NCI-H2029 treated with DMSO at 0.1 percent for 48 hours (cell line): ENCODE measurements at regions not wholly inside any gene's neighbourhood (a gene's known extent, or its start where the extent isn't known, plus 50 kb on each side); places are given as distances from the start of the nearest gene placed in this dataset.
"Not testable (repeated sequence)": the region's sequence is repeated elsewhere in the genome, so short reads cannot be mapped to it uniquely, and the experiment has no call there.

ENCODE experiments used
- DNase-seq: peaks from one replicate; lab custom pipeline; 2025; lab: John Stamatoyannopoulos, UW

DNA sequence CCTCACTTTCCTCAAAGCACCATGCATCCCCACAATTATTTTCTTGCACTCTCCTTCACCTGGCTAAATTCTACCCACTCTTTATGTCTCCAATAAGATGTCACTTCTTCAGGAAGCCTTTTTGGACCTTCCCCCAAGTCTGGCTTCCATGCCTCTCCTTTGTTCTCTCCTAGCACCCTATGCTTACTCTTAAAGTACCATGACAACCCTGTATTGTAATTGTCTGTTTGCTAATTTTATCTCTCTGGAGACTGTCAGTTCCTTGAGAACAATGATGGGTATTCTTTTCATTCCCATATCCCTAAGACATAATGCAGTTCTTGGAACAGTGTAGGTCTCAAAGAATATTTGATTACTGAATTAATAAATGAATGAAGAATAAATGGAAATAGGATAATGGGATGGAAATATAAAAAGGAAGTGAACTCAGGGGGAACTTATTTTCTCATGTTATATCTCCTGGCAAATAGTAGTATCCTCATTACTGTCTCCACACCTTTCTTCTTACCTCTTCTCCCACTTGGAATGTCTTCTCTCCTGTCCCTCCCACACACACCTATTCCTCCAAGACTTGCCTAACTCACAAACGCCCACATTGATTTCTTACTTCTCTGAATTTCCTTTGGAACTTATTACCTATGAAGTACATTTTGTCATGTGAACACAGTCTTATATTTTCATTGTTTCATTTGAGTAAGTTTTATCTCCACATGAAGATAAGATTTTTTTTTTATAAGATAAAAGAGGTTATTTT is 499.1 kb downstream of the NFIB start:
- DNase-seq, result no peak

DNA sequence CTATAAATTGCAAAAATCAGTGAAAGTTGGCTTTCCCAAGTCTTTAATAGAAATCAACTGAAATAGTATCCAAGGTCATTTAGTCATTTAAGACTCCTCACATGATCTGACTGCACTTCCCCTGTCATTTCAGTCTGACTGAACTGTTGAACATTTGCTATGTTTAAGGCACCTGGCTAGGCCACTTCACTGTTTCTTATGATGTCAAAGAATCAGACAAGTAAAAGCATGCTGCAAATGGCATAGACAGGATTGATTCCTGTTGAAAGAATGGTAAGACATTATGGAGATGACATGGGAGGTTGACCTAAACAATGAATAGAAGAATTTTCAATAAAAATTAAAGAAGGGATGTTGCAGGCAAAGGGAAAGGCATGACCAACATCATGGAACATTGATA is 502.1 kb downstream of the NFIB start:
- no peak for DNase-seq

DNA sequence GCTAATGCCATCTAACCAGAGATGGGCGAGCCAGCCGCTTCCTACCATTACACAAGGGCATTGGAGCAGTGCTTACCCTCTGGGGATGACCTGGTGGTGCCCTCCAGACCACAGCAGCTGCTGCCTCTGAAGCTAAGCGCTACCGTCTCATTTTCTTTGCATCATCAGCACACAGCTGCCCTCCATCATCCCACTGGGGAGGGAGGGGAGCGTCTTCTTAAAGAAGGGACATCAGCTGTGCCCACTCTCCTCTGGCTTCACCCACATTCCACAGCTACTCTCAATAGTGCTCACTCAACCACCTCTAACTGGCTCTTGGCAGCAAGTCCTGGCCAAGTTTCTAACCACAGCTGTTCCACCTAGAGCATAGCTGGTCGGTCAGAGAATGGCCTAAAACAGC is 503.4 kb downstream of the NFIB start:
- no peak for DNase-seq

DNA sequence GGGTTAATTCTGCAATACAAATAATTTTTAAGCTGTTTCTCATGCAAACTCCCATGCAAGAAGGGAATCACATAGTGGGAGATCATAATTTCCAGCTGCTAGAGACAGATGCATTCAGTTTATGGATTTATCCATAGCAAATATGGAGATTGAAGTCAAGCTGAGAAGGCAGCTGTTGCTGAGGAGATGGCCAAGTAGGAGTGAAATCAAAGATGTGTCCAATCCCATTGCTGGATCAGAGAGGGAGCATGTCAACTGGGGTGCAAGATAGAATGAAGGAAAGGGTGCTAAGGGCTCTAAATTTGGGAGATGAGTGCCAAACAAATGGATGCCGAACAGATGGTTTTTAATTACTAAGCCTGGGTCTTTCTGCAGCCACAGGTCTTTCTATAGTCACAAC is 504.5 kb downstream of the NFIB start:
- no peak for DNase-seq

DNA sequence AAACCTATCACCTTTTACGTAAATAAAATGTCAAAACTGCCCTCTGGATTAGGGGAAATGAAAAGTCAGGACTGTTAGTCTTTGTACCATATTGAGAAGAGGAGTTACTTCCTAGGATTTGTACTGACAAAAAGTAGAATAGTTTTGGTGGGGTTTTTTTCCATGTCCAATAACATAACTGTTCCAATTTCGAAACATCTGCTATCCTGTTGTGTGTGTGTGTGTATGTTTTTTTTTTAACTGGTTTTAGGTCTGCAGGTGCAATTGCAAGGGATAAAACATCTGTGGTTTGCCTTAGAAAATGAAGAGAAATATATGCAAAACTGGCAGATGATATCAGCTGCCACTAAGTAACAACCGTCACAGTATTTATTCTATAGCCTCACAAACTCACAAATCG is 506.8 kb downstream of the NFIB start:
- no peak for DNase-seq

DNA sequence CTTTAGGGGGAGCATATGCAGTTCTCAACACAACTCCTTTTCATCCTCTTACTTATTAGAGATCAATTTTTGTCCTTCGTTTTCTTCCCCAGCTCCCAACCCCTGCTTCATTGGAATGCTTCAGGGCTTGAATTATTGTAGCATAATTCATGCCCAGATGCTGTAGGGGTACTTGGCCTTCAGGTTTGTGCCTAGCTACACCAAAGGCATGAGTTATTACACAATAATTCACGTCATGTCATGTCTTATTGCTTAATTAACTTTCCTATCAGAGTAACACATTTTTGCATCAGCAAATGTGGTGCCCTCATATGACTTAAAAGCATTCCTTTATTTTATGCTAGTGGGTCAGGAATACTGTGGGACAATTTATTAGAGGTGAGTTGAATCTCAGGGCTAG is 507.2 kb downstream of the NFIB start:
- DNase-seq, result no peak

DNA sequence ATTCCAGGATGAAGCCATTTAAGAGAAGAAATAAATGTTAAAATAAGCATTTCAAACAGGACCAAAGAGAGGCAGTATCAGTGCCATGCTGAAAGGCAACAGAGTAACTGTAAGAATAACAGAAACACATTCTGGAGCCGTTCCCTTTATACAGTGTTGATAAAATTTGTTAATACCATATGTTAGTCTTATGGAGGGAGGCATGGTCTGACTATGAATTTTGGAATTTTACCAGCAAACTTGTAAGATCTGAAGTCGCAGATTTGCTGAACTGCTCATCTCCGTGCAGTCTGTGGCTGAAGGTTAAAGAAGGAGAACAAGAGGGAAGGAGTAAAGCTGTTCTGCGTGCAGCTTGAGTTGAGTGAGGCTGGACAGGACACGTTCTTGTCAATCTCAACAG is 508.4 kb downstream of the NFIB start:
- no peak for DNase-seq

DNA sequence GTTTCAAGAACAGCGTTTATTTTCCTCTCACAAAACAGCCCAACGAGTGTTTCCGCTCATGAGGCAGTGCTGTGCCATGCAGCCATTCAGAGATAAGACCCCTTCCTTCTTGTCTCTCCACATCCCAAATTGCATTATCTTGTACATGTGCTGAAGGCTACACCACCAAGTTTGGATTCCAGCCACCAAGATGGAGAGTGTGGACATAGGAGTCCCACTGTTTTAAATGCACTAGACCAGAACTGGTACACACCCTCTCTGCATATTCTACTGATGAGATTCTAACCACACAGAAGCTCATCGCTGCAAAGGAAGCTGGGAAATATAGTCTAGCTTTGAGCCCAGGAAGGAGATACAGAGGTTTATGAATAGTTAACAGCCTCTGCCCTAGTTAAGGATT is 509.4 kb downstream of the NFIB start:
- no peak for DNase-seq

DNA sequence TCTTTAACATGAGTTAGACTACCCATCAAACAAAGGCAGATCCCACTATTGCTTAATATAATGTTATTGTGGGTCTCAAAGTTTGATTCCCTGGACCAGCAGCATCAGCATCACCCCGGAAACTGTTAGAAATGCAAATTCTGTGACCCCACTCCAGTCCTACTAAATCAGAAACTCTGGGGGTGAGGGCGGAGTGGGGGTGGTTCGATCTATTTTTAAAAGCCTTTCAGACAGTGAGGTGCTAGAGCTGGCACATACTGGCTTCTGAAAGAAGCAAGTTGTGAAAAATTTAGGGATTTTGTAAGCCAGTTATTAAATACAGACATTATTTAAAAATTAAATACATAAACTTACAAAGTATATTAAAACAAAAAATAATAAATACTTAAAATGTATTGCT is 513.2 kb downstream of the NFIB start:
- DNase-seq, result no peak

DNA sequence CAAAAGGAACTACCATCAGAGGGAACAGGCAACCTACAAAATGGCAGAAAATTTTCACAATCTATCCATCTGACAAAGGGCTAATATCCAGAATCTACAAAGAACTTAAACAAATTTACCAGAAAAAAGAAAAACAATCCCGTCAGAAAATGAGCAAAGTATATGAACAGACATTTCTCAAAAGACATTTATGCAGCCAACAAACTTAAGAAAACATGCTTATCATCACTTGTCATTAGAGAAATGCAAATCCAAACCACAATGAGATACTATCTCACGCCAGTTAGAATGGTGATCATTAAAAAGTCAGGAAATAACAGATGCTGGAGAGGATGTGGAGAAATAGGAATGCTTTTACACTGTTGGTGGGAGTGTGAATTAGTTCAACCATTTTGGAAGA is 516.2 kb downstream of the NFIB start:
- not testable (repeated sequence) for DNase-seq

DNA sequence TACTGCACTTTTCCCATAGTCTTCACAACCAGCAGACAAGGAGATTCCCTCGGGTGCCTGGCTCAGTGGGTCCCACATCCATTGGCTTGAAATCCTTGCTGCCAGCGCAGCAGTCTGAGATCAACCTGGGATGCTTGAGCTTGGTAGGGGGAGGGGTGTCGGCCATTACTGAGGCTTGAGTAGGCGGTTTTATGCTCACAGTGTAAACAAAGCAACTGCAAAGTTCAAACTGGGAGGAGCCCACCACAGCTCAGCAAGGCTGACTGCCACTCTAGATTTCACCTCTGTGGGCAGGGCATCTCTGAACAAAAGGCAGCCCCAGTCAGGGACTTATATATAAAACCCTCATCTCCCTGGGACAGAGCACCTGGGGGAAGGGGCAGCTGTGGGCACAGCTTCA is 512.3 kb upstream of the MPDZ start:
- DNase-seq, result no peak

DNA sequence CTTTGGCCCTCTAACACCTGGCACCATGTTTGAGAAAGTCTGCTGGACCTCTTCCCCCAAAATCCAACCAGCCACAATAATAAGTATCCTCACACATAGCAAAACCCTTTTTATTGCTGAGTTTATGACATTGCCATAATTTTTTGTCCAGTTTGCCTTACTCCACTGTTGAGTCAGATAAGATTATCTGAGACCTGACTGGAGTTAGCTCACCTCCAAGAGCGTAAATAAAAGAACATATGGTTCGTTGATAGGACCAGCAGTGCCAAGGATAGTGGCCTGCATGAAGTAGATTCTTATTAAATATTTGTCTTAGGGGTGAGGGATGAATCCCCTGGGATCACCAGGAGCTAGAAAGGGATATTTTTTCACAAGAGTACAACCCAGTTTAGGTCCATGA is 510.6 kb upstream of the MPDZ start:
- DNase-seq, result no peak

DNA sequence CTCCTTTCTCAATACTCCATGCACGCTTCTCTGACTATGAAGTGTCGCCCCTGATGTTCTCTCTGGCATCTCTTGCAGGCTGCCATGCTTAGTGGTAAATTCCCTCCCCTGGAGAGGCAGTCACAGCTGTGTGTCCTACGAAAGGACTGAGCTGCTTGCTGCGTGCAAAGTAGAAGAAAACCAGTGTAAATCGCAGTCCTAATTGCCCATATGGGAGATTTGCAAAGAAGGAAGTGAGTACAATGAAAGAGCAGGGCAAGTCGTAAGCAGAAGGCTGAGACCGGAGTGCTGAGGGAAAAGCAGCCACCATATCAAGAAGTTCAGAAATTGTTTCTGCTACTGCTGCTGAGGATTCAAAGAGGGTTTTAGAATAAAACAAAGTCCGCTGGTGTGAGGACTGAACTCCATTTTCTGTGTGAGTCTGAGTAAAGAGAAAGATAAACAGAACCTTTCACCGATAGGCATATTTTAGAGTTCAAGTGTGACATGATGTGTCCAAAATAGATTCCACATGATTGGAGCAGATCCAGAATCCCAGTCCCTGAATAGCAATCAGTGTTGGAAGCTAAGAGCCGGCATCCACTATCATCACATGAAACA is 507.8 kb upstream of the MPDZ start:
- no peak for DNase-seq

DNA sequence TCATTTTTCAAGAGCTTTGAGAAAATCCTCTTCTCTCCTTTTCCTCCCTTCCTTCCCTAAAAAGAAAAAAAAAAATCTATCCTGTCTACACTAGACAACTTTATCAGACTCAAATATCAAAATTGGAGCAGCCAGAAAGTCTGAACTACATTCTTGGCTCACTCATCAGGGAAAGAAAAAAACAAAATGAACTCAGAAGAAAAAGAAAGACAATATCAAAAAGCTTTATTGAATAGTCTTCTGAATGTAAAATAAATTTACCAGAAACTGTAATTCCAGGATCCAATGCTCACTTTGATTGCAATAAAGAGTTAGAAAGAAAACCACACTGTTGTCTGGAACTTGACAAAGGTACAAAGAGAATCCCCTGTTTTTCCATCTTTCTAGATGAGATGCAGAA is 507.2 kb upstream of the MPDZ start:
- DNase-seq, result no peak

DNA sequence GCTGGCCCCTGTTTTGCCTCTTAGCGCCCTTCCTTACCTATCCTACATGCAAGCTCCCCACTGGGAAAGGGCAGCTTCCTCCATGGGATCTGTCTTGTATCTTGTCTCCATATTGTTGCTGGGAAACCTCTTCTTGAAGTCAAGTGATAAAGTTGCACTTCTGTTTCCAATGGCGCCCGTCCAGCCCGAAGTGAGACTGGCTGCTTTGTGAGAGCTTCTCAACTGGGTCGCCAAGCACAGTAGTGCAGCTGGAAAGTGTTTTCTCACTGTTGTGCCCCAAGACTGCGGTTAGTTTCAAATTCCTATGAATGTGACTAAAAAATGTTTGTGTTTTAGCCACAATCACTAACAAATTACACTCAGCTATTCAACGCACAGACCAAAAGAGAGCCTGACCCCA is 506.6 kb upstream of the MPDZ start:
- no peak for DNase-seq

DNA sequence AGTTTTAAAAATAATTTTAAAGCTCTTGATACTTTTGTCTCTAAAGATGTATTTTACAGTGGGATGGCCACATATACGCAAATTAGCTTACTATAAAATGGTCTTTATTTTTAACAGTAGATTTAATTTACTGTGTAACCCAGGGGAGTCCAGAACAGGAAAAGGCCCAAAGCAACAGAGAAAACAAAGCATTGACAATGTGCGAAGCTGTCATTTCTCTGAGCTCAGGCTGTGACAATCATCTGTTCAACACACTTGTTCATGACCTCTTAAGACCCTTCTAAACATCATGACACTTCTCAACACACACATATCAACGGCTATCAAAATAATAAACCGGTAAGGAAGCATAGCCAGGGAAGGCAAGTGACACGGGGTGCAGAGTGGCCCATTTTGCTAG is 499.6 kb upstream of the MPDZ start:
- no peak for DNase-seq

DNA sequence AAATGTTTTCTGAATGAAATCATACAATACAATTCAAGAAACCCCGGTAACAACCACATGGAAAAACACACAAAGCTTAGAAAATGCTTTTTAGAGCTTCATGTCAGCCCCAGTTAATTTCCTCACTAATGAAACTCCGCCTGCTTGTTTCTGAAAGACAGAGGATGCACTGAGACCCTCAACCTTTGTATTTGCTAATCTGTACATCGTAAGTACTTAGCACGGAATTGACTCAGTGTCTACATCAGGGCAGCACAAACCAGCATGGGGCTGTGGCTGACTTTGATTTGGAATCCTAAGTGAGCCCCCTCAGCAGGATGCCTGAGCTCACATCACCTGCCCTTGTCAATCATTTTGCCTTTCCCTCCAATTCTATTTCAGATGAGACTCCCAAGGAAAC is 499.1 kb upstream of the MPDZ start:
- no peak for DNase-seq

DNA sequence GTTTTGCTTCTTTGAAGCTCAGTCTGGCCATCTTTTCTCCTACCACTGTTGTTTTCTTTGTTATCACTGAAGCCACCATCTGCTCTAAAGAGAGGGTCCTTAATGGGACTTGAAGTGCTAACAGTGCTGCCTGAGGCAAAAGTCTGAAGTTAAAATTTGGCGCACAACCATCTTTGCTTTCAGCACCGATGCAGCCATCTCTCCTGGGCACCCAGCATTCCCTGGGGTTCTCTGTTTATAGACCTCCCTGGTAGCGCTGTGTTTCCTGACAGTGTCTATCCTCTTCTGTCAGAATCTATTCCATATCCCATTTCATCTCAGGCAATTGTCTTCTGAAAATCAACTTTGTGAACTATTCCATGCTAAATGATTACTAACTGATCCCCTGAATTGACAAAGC is 491.5 kb upstream of the MPDZ start:
- DNase-seq, result no peak

DNA sequence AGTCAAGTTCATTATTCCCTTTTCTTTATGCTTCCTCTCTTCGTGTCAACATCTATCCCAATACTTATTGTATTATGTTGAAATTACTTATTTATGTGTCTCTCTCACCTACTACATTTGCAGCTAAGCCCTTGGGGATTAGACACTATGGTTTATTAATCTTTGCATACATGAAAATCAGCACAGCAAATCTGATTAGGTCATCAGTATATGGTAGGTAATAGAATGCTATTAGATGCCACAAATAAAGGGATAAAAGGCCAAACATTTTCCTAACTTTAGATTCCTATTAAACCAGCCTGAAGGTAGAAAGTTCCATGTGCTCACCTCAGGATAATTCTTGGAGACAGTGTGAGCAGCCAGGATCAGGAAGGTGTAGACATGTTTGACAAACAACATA is 490.1 kb upstream of the MPDZ start:
- no peak for DNase-seq

DNA sequence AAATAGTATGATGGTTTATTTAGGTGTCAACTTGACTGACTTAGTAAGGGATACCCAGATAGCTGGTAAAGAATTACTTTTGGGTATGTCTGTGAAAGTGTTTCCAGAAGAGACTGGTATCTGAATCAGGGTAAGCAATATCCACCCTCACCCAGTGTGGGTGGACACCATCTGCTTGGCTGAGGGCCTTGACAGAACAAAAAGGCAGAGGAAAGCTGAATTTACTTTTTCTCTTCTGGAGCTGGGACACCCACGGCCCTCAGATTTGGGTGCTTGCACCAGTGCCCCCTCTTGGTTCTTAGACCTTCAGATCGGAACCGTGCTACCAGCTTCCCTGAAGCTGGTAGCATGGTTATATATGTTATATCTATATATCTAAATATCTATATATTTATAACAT is 489.5 kb upstream of the MPDZ start:
- no peak for DNase-seq

DNA sequence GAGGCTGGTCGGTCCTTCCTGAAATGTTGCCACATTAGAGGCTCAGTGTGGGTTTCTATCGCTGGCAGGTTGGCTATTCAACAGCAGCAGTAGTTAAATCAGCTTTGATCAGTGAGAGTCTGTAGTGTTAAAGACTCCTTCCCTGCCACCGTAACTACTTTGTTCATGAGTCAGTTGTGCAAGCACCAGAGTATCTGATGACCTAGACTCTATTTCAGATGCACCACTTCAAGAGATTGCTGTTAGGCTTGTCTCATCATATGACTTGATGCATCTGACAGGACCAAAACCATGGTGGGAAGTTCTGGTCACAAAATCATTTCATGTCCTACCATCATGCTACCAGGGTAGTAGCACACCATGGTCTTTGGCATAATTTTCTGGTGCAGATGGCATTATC is 482.7 kb upstream of the MPDZ start:
- no peak for DNase-seq

DNA sequence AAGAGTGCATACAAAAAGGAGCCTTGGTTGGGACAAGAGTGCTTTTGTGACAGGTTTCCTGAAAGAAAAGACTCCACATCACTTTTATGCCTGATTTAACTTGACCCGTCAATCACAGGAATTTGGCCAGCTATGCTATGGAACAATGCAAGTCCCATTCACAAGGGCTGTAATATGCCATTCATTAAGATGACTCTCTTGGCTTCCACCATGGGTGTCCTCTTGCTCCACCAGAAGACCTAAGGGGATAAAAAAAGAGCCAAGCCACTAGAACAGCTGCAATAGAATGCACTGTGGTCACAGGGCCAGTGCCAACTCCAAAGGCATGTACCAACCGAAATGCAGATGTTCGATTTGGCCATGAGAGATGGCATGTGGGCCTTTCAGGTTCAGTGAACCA is 480.1 kb upstream of the MPDZ start:
- DNase-seq, result no peak

DNA sequence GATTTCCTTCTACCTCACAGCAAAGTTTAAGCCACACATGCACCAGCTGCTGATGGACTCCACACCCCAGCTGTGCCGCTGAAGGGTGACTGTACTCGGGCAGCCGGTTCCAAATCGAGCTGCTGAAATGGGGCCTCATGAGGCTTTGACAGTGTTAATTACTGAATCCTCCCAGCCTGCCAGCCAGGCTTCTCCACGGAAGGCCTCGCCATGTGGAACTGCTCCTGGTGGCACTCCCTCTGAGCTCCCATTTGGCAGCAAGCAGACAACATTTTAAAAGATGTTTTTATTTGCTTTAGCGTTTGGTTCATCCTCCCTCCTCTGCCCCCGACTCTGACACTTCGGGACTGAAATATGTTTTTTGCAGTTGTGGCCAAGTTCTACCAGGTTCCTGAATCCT is 479.4 kb upstream of the MPDZ start:
- DNase-seq, result no peak

DNA sequence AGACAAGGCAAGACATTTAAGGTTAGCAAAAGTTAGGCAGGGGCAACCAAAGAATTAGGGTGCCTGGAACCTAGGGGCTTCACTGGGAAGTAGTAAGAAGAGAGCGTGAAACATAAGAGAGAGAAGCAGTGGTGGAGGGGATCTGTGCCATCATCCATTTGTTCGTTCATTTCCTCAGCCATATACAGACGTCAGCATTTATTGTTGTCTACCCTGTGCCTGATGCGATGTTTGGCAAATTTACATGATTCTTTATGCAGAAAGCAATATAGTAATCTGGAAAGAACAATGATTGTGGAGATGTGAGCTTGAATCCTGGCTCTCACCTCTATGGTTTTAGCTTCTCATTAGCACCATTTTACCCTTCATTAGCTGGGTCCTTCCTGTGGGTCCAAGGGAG is 477.5 kb upstream of the MPDZ start:
- DNase-seq, result no peak
